Progenitor cell of endocrine pancreas (in vitro differentiated cells): ENCODE measurements at regions not wholly inside any gene's neighbourhood (a gene's known extent, or its start where the extent isn't known, plus 50 kb on each side); places are given as distances from the start of the nearest gene placed in this dataset.

Experiments used
- DNase-seq: peaks from one replicate; pipeline ENCODE4 v3.0.0; 2021; ENCODE audit warnings: low spot score; ENCODE audit not compliant: unreplicated experiment
- H3K27ac Mint-ChIP-seq: 2 replicates; pipeline ENCODE4 v1.8.0; 2021; ENCODE audit warnings: mild to moderate bottlenecking, moderate library complexity, mixed read lengths
- H3K27me3 Mint-ChIP-seq: 2 replicates; pipeline ENCODE4 v1.8.0; 2021; ENCODE audit warnings: mixed read lengths
- H3K36me3 Mint-ChIP-seq: 2 replicates; pipeline ENCODE4 v1.8.0; 2022; ENCODE audit warnings: mixed read lengths; ENCODE audit not compliant: insufficient read depth
- H3K4me1 Mint-ChIP-seq: 2 replicates; pipeline ENCODE4 v1.8.0; 2021; ENCODE audit warnings: low read depth, mixed read lengths
- H3K4me3 Mint-ChIP-seq: 2 replicates; pipeline ENCODE4 v1.8.0; 2021; ENCODE audit warnings: low read depth, mild to moderate bottlenecking, moderate library complexity, mixed read lengths
- H3K9me3 Mint-ChIP-seq: 2 replicates; pipeline ENCODE4 v1.8.0; 2021; ENCODE audit warnings: low read depth, mixed read lengths
- TF ChIP-seq, protein P1 (sequence below): fragments of 200-600 bp; sonication (generic); IDR thresholded peaks from one replicate; pipeline ENCODE4 v1.5.0; 2021; ENCODE audit warnings: antibody characterized with exemption, mild to moderate bottlenecking; ENCODE audit not compliant: unreplicated experiment

DNA sequence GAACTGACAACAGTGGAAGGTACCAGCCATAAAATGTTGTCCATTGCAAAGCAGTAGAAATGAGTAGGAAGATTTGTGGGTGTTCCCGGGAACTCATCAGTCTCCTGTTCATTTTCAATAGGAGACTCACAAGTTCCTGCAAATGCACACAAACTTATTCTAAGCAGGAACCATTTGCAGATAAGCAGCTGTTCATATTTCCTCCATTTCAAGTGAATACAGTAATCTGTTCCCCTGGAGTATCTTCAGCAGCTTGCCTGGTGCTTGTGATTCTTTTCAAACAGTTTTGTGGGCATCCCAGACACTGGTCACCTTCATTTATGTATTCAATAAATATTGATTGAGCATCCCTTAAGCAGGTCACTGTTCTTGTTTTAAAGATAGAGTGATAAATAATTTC is 1315.5 kb upstream of the C9orf72 start:
- TF ChIP-seq, protein P1, sequence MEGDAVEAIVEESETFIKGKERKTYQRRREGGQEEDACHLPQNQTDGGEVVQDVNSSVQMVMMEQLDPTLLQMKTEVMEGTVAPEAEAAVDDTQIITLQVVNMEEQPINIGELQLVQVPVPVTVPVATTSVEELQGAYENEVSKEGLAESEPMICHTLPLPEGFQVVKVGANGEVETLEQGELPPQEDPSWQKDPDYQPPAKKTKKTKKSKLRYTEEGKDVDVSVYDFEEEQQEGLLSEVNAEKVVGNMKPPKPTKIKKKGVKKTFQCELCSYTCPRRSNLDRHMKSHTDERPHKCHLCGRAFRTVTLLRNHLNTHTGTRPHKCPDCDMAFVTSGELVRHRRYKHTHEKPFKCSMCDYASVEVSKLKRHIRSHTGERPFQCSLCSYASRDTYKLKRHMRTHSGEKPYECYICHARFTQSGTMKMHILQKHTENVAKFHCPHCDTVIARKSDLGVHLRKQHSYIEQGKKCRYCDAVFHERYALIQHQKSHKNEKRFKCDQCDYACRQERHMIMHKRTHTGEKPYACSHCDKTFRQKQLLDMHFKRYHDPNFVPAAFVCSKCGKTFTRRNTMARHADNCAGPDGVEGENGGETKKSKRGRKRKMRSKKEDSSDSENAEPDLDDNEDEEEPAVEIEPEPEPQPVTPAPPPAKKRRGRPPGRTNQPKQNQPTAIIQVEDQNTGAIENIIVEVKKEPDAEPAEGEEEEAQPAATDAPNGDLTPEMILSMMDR = no peak
- Mint-ChIP-seq H3K27me3 (no peaks in the 10 kb centered on the region), H3K27ac (no peak overlapping the region), H3K4me1 (no peaks in the 10 kb centered on the region), H3K9me3 (no peaks in the 10 kb centered on the region), H3K4me3 (no peak overlapping the region), H3K36me3 (no peaks in the 10 kb centered on the region)
- no peak for DNase-seq

DNA sequence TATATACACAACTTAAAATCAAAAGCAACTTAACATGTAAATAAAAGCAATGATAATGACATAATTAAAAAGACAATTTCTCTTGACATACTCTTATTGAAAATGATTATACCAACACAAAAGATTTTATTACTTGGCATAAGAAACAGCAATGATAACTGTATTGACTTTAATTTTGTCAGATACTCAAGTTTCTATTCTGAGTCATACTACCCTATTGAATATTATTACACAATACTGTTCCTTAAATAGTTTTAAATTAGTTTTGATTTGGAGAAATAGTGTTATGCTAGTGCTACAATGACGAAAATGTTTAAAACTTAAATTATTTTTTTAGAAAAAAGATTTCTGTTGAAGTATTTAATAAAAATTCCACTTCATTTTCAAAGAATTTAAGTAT is 1319.3 kb upstream of the C9orf72 start:
- Mint-ChIP-seq H3K27ac (no peak overlapping the region), H3K4me3 (no peak overlapping the region), H3K4me1 (no peaks in the 10 kb centered on the region), H3K27me3 (no peaks in the 10 kb centered on the region), H3K9me3 (no peaks in the 10 kb centered on the region), H3K36me3 (no peaks in the 10 kb centered on the region)
- DNase-seq = no peak
- TF ChIP-seq, protein P1 = no peak

DNA sequence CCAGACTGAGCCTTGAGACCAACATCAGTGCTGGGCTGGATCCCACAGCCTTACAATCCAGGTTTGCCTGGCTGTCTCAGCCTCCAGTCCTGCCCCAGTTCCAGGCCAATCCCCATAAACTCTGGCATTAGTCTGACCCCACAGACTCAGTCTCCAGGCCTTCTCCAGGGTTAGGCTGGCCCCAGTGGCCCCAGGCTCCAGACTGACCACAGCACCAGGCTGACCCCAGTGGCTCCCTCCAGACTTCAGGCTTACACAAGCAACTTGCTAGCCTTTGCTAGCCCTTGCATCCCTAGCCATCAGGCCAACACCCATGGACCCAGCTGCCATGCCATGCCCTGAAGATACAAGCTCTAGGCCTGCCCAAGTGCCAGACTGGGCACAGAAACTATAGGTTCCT is 1326.0 kb upstream of the C9orf72 start:
- no peaks in the 10 kb centered on the region for H3K9me3 Mint-ChIP-seq
- H3K36me3 Mint-ChIP-seq = no peaks in the 10 kb centered on the region
- no peaks in the 10 kb centered on the region for H3K27me3 Mint-ChIP-seq
- no peak overlapping the region for H3K4me3 Mint-ChIP-seq
- H3K27ac Mint-ChIP-seq = no peak overlapping the region
- H3K4me1 Mint-ChIP-seq = no peaks in the 10 kb centered on the region
- TF ChIP-seq, protein P1 = no peak
- DNase-seq = no peak

DNA sequence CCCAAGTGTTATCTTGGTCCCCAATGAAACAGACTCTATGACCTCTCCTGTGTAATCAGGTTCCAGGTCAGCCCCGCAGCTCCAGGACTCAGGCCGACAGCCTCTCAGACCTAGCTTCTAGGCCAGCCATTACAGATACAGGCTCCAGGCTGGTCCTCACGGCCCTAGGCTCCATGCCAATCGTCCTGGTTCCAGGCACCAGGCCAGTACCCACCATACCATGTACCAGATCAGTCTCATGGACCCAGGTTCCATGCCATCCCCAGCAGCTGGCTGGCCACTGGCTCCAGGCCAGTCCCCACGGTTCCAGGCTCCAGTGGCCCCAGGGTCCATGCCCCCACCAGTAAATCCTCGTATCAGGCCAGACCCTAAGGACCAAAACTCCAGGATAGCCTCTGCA is 1326.6 kb upstream of the C9orf72 start:
- Mint-ChIP-seq H3K4me3 (no peak overlapping the region), H3K36me3 (no peaks in the 10 kb centered on the region), H3K27ac (no peak overlapping the region), H3K9me3 (no peaks in the 10 kb centered on the region), H3K4me1 (no peaks in the 10 kb centered on the region), H3K27me3 (no peaks in the 10 kb centered on the region)
- TF ChIP-seq, protein P1 = no peak
- DNase-seq = no peak

DNA sequence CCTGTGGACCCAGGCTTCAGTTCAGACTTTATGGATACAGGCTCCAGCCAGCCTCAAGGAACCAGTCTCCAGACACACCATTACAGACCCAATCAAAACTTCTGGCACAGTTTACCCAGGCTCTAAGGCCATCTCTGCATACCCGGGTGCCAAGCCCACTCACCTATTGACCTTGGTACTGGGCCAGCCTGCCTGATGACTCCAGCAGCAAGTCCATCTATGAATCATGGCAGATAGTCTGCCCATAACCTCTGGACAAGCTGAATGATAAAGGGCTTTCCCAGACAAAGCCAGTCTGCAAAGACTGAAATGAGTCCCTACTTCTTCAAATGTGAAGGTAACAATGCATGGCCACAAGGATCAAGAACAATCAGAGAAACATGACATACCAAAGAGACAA is 1327.1 kb upstream of the C9orf72 start:
- Mint-ChIP-seq H3K4me1 (no peaks in the 10 kb centered on the region), H3K36me3 (no peaks in the 10 kb centered on the region), H3K4me3 (no peak overlapping the region), H3K27ac (no peak overlapping the region), H3K27me3 (no peaks in the 10 kb centered on the region), H3K9me3 (no peaks in the 10 kb centered on the region)
- no peak for DNase-seq
- TF ChIP-seq, protein P1 = no peak
